ENCODE measurements at regions not wholly inside any gene's neighbourhood (a gene's known extent, or its start where the extent isn't known, plus 50 kb on each side); places are given as distances from the start of the nearest gene placed in this dataset.

GRCh38 chr11:112770033-112770432, 191.2 kb upstream of the NCAM1 start:
- TF ChIP-seq CTCF (IDR thresholded peaks at IDR 0.05) = no peak
- no peaks in the 10 kb centered on the region for H3K4me1 ChIP-seq
- intact Hi-C loops (cut with DNase I) = no loop called here
- H3K9me3 ChIP-seq = no peaks in the 10 kb centered on the region
- no peaks in the 10 kb centered on the region for H3K36me3 ChIP-seq
- H3K4me3 ChIP-seq = no peak overlapping the region
- no peak for DNase-seq
- no peak for ATAC-seq
- H3K27me3 ChIP-seq = peaks cover 0 to 5% of the 10 kb centered on the region in 2 donors
- no peak overlapping the region for H3K27ac ChIP-seq

DNA sequence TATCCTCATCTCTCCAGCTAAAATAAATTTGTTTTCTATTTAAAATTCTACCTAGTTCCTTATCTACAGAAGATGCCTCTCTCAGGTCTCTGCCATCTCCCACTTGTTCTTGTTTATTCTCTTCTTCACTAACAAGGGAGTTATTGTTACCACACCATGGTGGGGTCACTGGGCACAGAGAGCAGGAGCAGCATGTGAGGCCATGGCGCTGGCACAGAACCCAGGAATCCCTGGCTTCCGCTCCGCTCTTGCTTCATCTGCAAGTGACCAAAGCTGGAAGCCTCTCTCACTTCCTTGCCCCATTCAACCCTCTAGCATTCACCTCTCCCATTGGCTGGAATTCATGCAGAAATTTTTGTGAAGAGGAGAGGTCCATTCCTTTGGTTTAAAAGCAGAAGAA, 190.7 kb upstream of the NCAM1 start:
- H3K27ac ChIP-seq = no peak overlapping the region
- DNase-seq = no peak
- intact Hi-C loops (cut with DNase I) = no loop called here
- no peaks in the 10 kb centered on the region for H3K36me3 ChIP-seq
- H3K4me3 ChIP-seq = no peak overlapping the region
- no peak for TF ChIP-seq CTCF (IDR thresholded peaks at IDR 0.05)
- ATAC-seq = no peak
- H3K4me1 ChIP-seq = no peaks in the 10 kb centered on the region
- no peaks in the 10 kb centered on the region for H3K9me3 ChIP-seq
- peaks cover 0 to 5% of the 10 kb centered on the region in 2 donors for H3K27me3 ChIP-seq

GRCh38 chr11:112771851-112772250, 189.4 kb upstream of the NCAM1 start:
- intact Hi-C loops (cut with DNase I) = no loop called here
- Histone ChIP-seq H3K4me1 (no peaks in the 10 kb centered on the region), H3K4me3 (no peak overlapping the region), H3K27me3 (peaks cover 0 to 5% of the 10 kb centered on the region in 2 donors), H3K9me3 (no peaks in the 10 kb centered on the region), H3K27ac (no peak overlapping the region), H3K36me3 (no peaks in the 10 kb centered on the region)
- no peak for ATAC-seq
- TF ChIP-seq CTCF (IDR thresholded peaks at IDR 0.05) = no peak
- no peak for DNase-seq

GRCh38 chr11:112773264-112773663, 188.0 kb upstream of the NCAM1 start:
- Histone ChIP-seq H3K36me3 (no peaks in the 10 kb centered on the region), H3K27ac (no peak overlapping the region), H3K4me3 (no peak overlapping the region), H3K27me3 (peaks cover 0 to 11% of the 10 kb centered on the region in 2 donors), H3K4me1 (no peaks in the 10 kb centered on the region), H3K9me3 (no peaks in the 10 kb centered on the region)
- no peak for TF ChIP-seq CTCF (IDR thresholded peaks at IDR 0.05)
- DNase-seq (no peak), ATAC-seq (no peak)
- intact Hi-C loops (cut with DNase I) = no loop called here

DNA sequence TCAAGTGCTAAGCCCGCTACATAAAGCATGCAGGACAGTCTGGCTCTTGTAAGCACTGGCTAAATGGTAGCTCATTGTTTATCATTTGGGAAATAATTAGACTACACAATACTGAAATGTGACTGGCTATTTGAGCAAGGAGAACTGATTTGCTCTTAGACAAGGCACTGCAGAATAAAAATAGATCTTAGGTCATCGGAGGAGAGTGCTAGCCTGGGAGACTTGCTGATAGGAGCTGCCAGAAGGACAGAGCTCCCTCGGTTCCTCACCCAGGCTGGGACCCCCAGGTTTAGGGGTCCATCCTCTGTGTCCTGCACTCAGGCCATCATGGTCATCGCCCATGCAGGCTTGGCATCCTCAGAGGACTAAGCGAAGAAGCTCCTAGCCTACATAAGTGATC, 184.4 kb upstream of the NCAM1 start:
- TF ChIP-seq CTCF (IDR thresholded peaks at IDR 0.05) = no peak
- Histone ChIP-seq H3K27ac (no peak overlapping the region), H3K4me1 (no peaks in the 10 kb centered on the region), H3K27me3 (peaks cover 0 to 21% of the 10 kb centered on the region in 2 donors), H3K36me3 (no peaks in the 10 kb centered on the region), H3K9me3 (no peaks in the 10 kb centered on the region), H3K4me3 (no peak overlapping the region)
- DNase-seq (no peak), ATAC-seq (no peak)
- intact Hi-C loops (cut with DNase I) = no loop called here
